GM12878 (cell line): ENCODE measurements at regions not wholly inside any gene's neighbourhood (a gene's known extent, or its start where the extent isn't known, plus 50 kb on each side); places are given as distances from the start of the nearest gene placed in this dataset.

Source experiments
- ATAC-seq: fragments of 200-7000 bp; cut with Tn5 transposase; 3 replicates; pipeline ENCODE4 v1.9.1; 2020; ENCODE audit warnings: mild to moderate bottlenecking, moderate library complexity
- BruUV-seq: library from RNA; stranded (reverse); fragments of 400-500 nt; replicated peaks from 2 replicates; lab custom pipeline; 2021; lab: Mats Ljungman, UMichigan
- CTCF ChIA-PET: fragments of 300-600 bp; sonication (Branson Sonifier 250); formaldehyde crosslinking; extraction: SDS; loops from one replicate; lab custom pipeline; 2021; ENCODE audit warnings: inconsistent platforms; lab: Yijun Ruan, JAX
- POLR2A ChIA-PET: fragments of 350-600 bp; formaldehyde crosslinking; extraction: SDS; loops from one replicate; lab custom pipeline; 2021; ENCODE audit warnings: inconsistent platforms; lab: Charles Lee
- RAD21 ChIA-PET: fragments of 300-600 bp; sonication (Branson Sonifier 250); formaldehyde crosslinking; loops from one replicate; lab custom pipeline; 2023; ENCODE audit warnings: antibody characterized with exemption; ENCODE audit not compliant: unreplicated experiment; lab: Charles Lee
- SMC1A ChIA-PET: fragments of 300-600 bp; sonication (Branson Sonifier 250); formaldehyde crosslinking; loops from one replicate; lab custom pipeline; 2023; ENCODE audit not compliant: unreplicated experiment, uncharacterized antibody; lab: Charles Lee
- DNase-seq: peaks from one replicate; pipeline ENCODE4 v3.0.0-alpha.2; 2011; ENCODE audit warnings: low read depth, low spot score
- FAIRE-seq: peaks from 3 replicates; lab custom pipeline; 2011; peaks lifted over from hg19 to GRCh38; lab: Jason Lieb, UNC
- H2AFZ ChIP-seq: 2 replicates; pipeline ENCODE4 v1.6.0; 2011; ENCODE audit warnings: low read depth, low read length, control low read depth; ENCODE audit not compliant: control insufficient read depth
- H3K27ac ChIP-seq: 2 replicates; pipeline ENCODE4 v1.5.1; 2011; ENCODE audit warnings: control low read depth; ENCODE audit not compliant: control insufficient read depth, insufficient read depth
- H3K27me3 ChIP-seq, 2 experiments: replicated peaks in 1 of 2; 2 replicates each; pipeline versions ENCODE4 v1.6.0 to v1.6.1; 2011; ENCODE audit warnings: low read length in 1 of 2; ENCODE audit not compliant: control insufficient read depth in 2 of 2, insufficient read depth in 2 of 2
- H3K36me3 ChIP-seq, 2 experiments: 2 replicates each; pipeline ENCODE4 v1.5.1; 2011; ENCODE audit warnings: low read length in 1 of 2; ENCODE audit not compliant: control insufficient read depth in 2 of 2, insufficient read depth in 2 of 2
- H3K4me1 ChIP-seq: 2 replicates; pipeline ENCODE4 v1.6.1; 2011; ENCODE audit warnings: mild to moderate bottlenecking, low read length, moderate library complexity, mixed read lengths; ENCODE audit not compliant: control insufficient read depth, insufficient read depth
- H3K4me2 ChIP-seq: 2 replicates; pipeline ENCODE4 v1.6.0; 2011; ENCODE audit warnings: control low read depth; ENCODE audit not compliant: control insufficient read depth, insufficient read depth
- H3K4me3 ChIP-seq: fragments of 200-600 bp; sonication (generic); 2 replicates; pipeline ENCODE4 v1.5.1; 2016
- H3K79me2 ChIP-seq: 2 replicates; pipeline ENCODE4 v1.6.0; 2011; ENCODE audit warnings: low read length; ENCODE audit not compliant: control insufficient read depth, insufficient read depth
- H3K9ac ChIP-seq: 2 replicates; pipeline ENCODE4 v1.8.0; 2011; ENCODE audit warnings: low read length, control low read depth, mixed read lengths; ENCODE audit not compliant: control insufficient read depth, insufficient read depth
- H3K9me3 ChIP-seq: replicated peaks from 3 replicates; pipeline ENCODE4 v1.5.1; 2011; ENCODE audit warnings: mild to moderate bottlenecking, low read length; ENCODE audit not compliant: control insufficient read depth, insufficient read depth
- H4K20me1 ChIP-seq: 2 replicates; pipeline ENCODE4 v1.6.0; 2011; ENCODE audit not compliant: control insufficient read depth, insufficient read depth
- BCL3 ChIP-seq: IDR thresholded peaks from 2 replicates; pipeline ENCODE4 v1.6.1; 2011; ENCODE audit warnings: borderline replicate concordance, low read depth, mild to moderate bottlenecking, moderate library complexity, low read length; ENCODE audit not compliant: insufficient read depth, poor library complexity, severe bottlenecking
- NKRF ChIP-seq: fragments of 450-650 bp; conservative IDR thresholded peaks from 2 replicates; pipeline ENCODE4 v1.6.1; 2017; ENCODE audit warnings: mild to moderate bottlenecking, moderate library complexity
- WGBS: methylation state at CpG from one replicate; pipeline ENCODE4 v1.1.6; 2016; ENCODE audit warnings: low lambda C conversion rate; ENCODE audit not compliant: insufficient replicate concordance, insufficient coverage; ENCODE audit errors: missing lambda C conversion rate; 5-methylcytosine and 5-hydroxymethylcytosine counted together
- in situ Hi-C: fragments of 300-500 bp; cut with MboI; formaldehyde crosslinking; loops from 9 replicates; pipeline ENCODE4 v1.14.3; 2018; ENCODE audit warnings: mixed read lengths
- intact Hi-C: fragments of 100-400 bp; cut with micrococcal nuclease; formaldehyde crosslinking; loops from one replicate; pipeline ENCODE4 v1.14.2; 2022; ENCODE audit not compliant: unreplicated experiment
- TF ChIP-seq, protein P1 (sequence below): IDR thresholded peaks from 2 replicates; pipeline ENCODE4 v1.6.1; 2011; ENCODE audit warnings: low read depth, mild to moderate bottlenecking, low read length, moderate library complexity, borderline replicate concordance; ENCODE audit errors: extremely low read depth

DNA sequence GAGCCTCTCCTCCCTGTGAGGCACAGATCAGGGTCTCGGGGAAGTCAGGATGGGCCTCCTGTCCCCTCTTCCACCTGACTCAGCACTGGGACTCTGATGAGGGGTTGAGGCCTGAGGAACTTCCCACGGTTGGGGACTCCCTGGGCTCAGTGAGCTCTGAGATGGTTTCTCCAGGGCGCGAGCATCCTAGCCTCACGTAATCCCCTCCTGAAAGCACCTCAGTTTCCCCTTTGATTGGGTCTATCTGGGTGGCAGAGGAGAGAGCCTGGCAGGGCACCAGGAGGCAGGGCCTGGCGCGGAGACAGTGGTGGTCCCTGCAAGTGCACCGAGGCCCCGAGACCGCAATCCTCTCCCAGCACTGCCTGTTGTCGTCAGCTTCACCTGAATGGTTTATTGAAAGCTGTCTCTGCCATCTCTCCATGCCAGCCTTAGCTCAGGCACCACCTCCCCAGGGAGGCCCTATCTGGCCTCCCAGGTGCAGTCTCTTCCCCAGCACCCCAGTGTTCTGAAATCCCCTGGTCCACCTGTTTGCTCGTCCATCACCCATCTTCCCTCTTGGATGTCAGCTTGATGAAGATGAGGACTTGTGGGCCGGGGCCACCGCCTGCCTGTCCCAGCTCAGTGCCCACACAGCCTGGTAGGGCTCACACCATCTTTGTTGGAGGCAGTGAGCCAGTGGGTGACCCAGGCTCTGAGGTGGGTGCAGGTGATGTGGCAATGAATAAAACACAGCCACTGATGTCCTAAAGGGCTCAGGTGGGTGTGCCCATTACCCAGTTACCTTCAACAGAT, 52.2 kb upstream of the PCSK6 start:
- no peak overlapping the region for H3K9ac ChIP-seq
- no peaks in the 10 kb centered on the region for H3K36me3 ChIP-seq
- TF ChIP-seq BCL3 = no peak
- TF ChIP-seq, protein P1, sequence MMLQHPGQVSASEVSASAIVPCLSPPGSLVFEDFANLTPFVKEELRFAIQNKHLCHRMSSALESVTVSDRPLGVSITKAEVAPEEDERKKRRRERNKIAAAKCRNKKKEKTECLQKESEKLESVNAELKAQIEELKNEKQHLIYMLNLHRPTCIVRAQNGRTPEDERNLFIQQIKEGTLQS = no peak
- no peak for TF ChIP-seq NKRF
- DNase-seq (no peak), FAIRE-seq (no peak), ATAC-seq (no peak; the same call in 1 of the 3 replicates)
- POLR2A ChIA-PET = no interaction called here
- WGBS = 60% methylated on average over 14 of the region's 14 CpGs
- no TSS peak for BruUV-seq
- no peaks in the 10 kb centered on the region for H3K9me3 ChIP-seq
- H3K4me1 ChIP-seq = no peaks in the 10 kb centered on the region
- H3K79me2 ChIP-seq = no peaks in the 10 kb centered on the region
- no peaks in the 10 kb centered on the region for H3K27me3 ChIP-seq
- no peak overlapping the region for H2AFZ ChIP-seq
- no peak overlapping the region for H3K4me3 ChIP-seq
- no peak overlapping the region for H3K27ac ChIP-seq
- SMC1A ChIA-PET = no interaction called here
- in situ Hi-C loops (no loop called here), intact Hi-C loops (no loop called here)
- RAD21 ChIA-PET = no interaction called here
- H3K4me2 ChIP-seq = no peak overlapping the region
- CTCF ChIA-PET = no interaction called here
- no peaks in the 10 kb centered on the region for H4K20me1 ChIP-seq
